Lower lobe of right lung (tissue), 2 donors: ENCODE measurements at regions not wholly inside any gene's neighbourhood (a gene's known extent, or its start where the extent isn't known, plus 50 kb on each side); places are given as distances from the start of the nearest gene placed in this dataset.

ENCODE experiments used
- ATAC-seq, 2 donors: fragments of 200-7000 bp; cut with Tn5 transposase; one replicate each; pipeline ENCODE4 v1.9.1; 2020 to 2022; ENCODE audit warnings: mild to moderate bottlenecking in 2 of 2, moderate library complexity in 2 of 2
- DNase-seq: peaks from one replicate; pipeline ENCODE4 v3.0.0-alpha.2; 2020
- H3K27ac ChIP-seq: fragments of 200-600 bp; one replicate; pipeline ENCODE4 v1.8.0; 2022
- H3K27me3 ChIP-seq: fragments of 200-600 bp; one replicate; pipeline ENCODE4 v1.8.0; 2022; ENCODE audit warnings: low read depth
- H3K36me3 ChIP-seq: fragments of 200-600 bp; one replicate; pipeline ENCODE4 v1.8.0; 2022; ENCODE audit warnings: mild to moderate bottlenecking
- H3K4me1 ChIP-seq: fragments of 200-600 bp; one replicate; pipeline ENCODE4 v1.8.0; 2022
- H3K4me3 ChIP-seq: fragments of 200-600 bp; one replicate; pipeline ENCODE4 v1.8.0; 2022; ENCODE audit warnings: mild to moderate bottlenecking
- H3K9me3 ChIP-seq: fragments of 200-600 bp; one replicate; pipeline ENCODE4 v1.8.0; 2022
- intact Hi-C: fragments of 100-400 bp; cut with DNase I; formaldehyde crosslinking; loops from one replicate; pipeline ENCODE4 v1.11.0; 2022
- TF ChIP-seq, protein P1 (sequence below): fragments of 200-600 bp; IDR thresholded peaks from one replicate; pipeline ENCODE4 v1.8.0; 2022; ENCODE audit warnings: antibody characterized with exemption, mild to moderate bottlenecking
- donor health status: DM: no; HTN: yes; CAD: no; lungs with severe emphysema.

DNA sequence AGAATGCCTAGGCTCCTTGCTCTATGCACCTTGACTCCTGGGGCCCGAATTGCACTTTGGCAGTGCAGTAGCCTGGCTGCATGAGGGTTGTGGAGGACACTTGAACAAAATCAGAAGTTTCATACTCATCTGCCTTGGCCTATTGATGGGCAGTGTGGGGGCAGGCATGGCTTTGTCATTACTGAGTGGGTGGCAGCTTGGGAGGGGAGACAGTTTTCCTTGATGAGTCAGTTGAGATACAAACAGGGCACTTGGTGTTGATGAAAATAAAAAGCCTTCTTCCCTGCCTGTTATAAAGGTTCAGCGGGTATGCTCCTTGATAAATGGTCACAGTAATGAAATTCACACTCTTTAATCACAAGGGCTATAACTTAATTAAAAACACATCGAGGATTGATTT lies 126.8 kb upstream of the MAMLD1 start:
- no peaks in the 10 kb centered on the region for H3K4me1 ChIP-seq
- H3K27me3 ChIP-seq, result no peaks in the 10 kb centered on the region
- ATAC-seq (no peak), DNase-seq (no peak)
- TF ChIP-seq, protein P1, sequence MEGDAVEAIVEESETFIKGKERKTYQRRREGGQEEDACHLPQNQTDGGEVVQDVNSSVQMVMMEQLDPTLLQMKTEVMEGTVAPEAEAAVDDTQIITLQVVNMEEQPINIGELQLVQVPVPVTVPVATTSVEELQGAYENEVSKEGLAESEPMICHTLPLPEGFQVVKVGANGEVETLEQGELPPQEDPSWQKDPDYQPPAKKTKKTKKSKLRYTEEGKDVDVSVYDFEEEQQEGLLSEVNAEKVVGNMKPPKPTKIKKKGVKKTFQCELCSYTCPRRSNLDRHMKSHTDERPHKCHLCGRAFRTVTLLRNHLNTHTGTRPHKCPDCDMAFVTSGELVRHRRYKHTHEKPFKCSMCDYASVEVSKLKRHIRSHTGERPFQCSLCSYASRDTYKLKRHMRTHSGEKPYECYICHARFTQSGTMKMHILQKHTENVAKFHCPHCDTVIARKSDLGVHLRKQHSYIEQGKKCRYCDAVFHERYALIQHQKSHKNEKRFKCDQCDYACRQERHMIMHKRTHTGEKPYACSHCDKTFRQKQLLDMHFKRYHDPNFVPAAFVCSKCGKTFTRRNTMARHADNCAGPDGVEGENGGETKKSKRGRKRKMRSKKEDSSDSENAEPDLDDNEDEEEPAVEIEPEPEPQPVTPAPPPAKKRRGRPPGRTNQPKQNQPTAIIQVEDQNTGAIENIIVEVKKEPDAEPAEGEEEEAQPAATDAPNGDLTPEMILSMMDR, result no peak
- no peaks in the 10 kb centered on the region for H3K36me3 ChIP-seq
- intact Hi-C loops, result no loop called here
- H3K9me3 ChIP-seq, result no peaks in the 10 kb centered on the region
- no peak overlapping the region for H3K27ac ChIP-seq
- H3K4me3 ChIP-seq, result no peak overlapping the region

GRCh38 chrX:150238632-150239382 lies 124.3 kb upstream of the MAMLD1 start:
- intact Hi-C loops, result no loop called here
- H3K27me3 ChIP-seq, result no peaks in the 10 kb centered on the region
- no peak overlapping the region for H3K27ac ChIP-seq
- H3K4me3 ChIP-seq, result no peak overlapping the region
- H3K4me1 ChIP-seq, result no peaks in the 10 kb centered on the region
- no peaks in the 10 kb centered on the region for H3K9me3 ChIP-seq
- TF ChIP-seq, protein P1, result no peak
- DNase-seq (no peak), ATAC-seq (no peak)
- no peaks in the 10 kb centered on the region for H3K36me3 ChIP-seq

DNA sequence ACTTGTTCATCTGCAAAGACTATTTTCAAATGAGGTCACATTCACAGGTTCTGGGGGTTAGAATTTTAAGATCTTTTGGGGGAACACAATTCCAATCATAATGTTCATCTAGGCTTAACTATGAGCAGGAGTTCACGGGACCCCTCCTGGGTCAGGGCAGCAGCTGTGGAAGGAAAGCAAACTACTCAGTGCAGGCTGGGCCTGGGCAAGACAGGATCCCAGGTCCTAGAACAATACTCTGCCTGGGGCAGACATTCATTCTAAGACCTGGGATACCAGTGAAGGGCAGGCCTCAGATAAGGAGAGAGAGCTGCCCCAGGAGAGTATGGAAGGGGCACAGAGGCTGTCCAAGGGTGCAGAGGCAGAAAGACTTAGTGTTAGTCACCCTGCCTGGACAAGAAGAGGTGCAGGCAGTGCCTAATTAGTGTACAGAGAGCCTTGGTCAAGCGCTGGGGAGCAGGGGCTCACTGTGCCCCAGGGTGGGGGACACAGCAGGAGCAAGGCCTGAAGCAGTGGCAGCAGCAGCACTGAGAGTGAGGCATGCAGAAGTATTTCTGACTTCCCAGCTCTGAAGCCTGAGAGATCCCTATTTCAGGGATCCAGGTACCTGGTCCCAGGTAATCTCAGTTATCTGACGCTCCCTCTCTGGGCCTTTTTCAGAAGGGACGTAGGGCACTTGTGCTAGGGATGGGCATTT lies 123.0 kb upstream of the MAMLD1 start:
- H3K4me3 ChIP-seq, result no peak overlapping the region
- intact Hi-C loops, result no loop called here
- DNase-seq, result no peak
- ATAC-seq, result no peak
- H3K27ac ChIP-seq, result no peak overlapping the region
- no peaks in the 10 kb centered on the region for H3K4me1 ChIP-seq
- TF ChIP-seq, protein P1, result no peak
- no peaks in the 10 kb centered on the region for H3K9me3 ChIP-seq
- H3K36me3 ChIP-seq, result no peaks in the 10 kb centered on the region
- H3K27me3 ChIP-seq, result no peaks in the 10 kb centered on the region

- DNase-seq, result no peak
- Histone ChIP-seq H3K36me3 (no peaks in the 10 kb centered on the region), H3K4me3 (no peak overlapping the region), H3K9me3 (no peaks in the 10 kb centered on the region), H3K27me3 (no peaks in the 10 kb centered on the region), H3K27ac (no peak overlapping the region), H3K4me1 (no peaks in the 10 kb centered on the region)
- ATAC-seq, result no peak
- TF ChIP-seq, protein P1, result no peak
- intact Hi-C loops, result no loop called here
These were observed 122.5 kb upstream of the MAMLD1 start for GRCh38 chrX:150240643-150240970.

- intact Hi-C loops, result no loop called here
- H3K27ac ChIP-seq, result no peak overlapping the region
- ATAC-seq, result no peak
- no peaks in the 10 kb centered on the region for H3K27me3 ChIP-seq
- H3K36me3 ChIP-seq, result no peaks in the 10 kb centered on the region
- no peaks in the 10 kb centered on the region for H3K9me3 ChIP-seq
- no peaks in the 10 kb centered on the region for H3K4me1 ChIP-seq
- H3K4me3 ChIP-seq, result no peak overlapping the region
- no peak for DNase-seq
- TF ChIP-seq, protein P1, result no peak
These were observed 109.0 kb upstream of the MAMLD1 start for GRCh38 chrX:150253959-150254620.
